HCT116 (cell line): ENCODE measurements at regions not wholly inside any gene's neighbourhood (a gene's known extent, or its start where the extent isn't known, plus 50 kb on each side); places are given as distances from the start of the nearest gene placed in this dataset.

ENCODE experiments used
- ATAC-seq: fragments of 200-7000 bp; cut with Tn5 transposase; 2 replicates; pipeline ENCODE4 v1.9.1; 2020; ENCODE audit warnings: mild to moderate bottlenecking, moderate library complexity
- BruUV-seq: library from RNA; stranded (reverse); fragments of 400-500 nt; replicated peaks from 2 replicates; lab custom pipeline; 2021; lab: Mats Ljungman, UMichigan
- CTCF ChIA-PET: fragments of 300-600 bp; sonication (Branson Sonifier 250); formaldehyde crosslinking; loops from one replicate; lab custom pipeline; 2021; ENCODE audit warnings: antibody characterized with exemption; lab: Charles Lee
- POLR2A ChIA-PET: fragments of 300-600, 350-600 bp; sonication (Branson Sonifier 250); formaldehyde crosslinking; loops from one replicate; lab custom pipeline; 2021; ENCODE audit warnings: antibody characterized with exemption; lab: Charles Lee
- RAD21 ChIA-PET, 2 experiments: fragments of 300-600 bp; sonication (Branson Sonifier 250); formaldehyde crosslinking; loops; one replicate each; lab custom pipeline; 2023; ENCODE audit warnings: low total read pairs in 2 of 2; ENCODE audit not compliant: uncharacterized antibody in 2 of 2, unreplicated experiment in 2 of 2, low non-redundant PET in 1 of 2; lab: Charles Lee
- DNase-seq: peaks from one replicate; pipeline ENCODE4 v3.0.0-alpha.2; 2010; ENCODE audit warnings: low read depth, low spot score
- H2AFZ ChIP-seq: fragments of 200-600 bp; shearing (Covaris generic), sonication (generic); 2 replicates; pipeline ENCODE4 v1.6.1; 2017; ENCODE audit warnings: low read depth, mixed run types, mixed read lengths, antibody characterized with exemption, low read length; ENCODE audit not compliant: poor library complexity, severe bottlenecking
- H3K27ac ChIP-seq: 2 replicates; pipeline ENCODE4 v1.5.1; 2012; ENCODE audit warnings: low read depth, low read length
- H3K27me3 ChIP-seq: fragments of 200-600 bp; sonication (generic); 2 replicates; pipeline ENCODE4 v1.6.1; 2016; ENCODE audit warnings: mixed run types, low read length, mixed read lengths; ENCODE audit not compliant: insufficient read depth
- H3K36me3 ChIP-seq, 2 experiments: fragments of 200-500 bp in 1 of 2; fragments of 200-600 bp in 1 of 2; sonication (Bioruptor generic) in 1 of 2; sonication (generic) in 1 of 2; 2 replicates each; pipeline versions ENCODE4 v1.5.1 to v1.6.1; 2014 to 2016; ENCODE audit warnings: low read length in 2 of 2, inconsistent platforms in 1 of 2, mixed read lengths in 1 of 2, mixed run types in 1 of 2; ENCODE audit not compliant: insufficient read depth in 2 of 2, control insufficient read depth in 1 of 2
- H3K4me1 ChIP-seq, 2 experiments: fragments of 200-600 bp in 1 of 2; sonication (generic) in 1 of 2; 2 replicates each; pipeline versions ENCODE4 v1.5.1 to v1.6.1; 2012 to 2017; ENCODE audit warnings: low read length in 2 of 2, inconsistent platforms in 1 of 2, mild to moderate bottlenecking in 1 of 2, mixed read lengths in 1 of 2, mixed run types in 1 of 2, moderate library complexity in 1 of 2; ENCODE audit not compliant: insufficient read depth in 2 of 2, control insufficient read depth in 1 of 2
- H3K4me2 ChIP-seq: fragments of 200-600 bp; sonication (generic); 2 replicates; pipeline ENCODE4 v1.6.1; 2017; ENCODE audit warnings: mixed run types, low read length, mixed read lengths
- H3K4me3 ChIP-seq, 2 experiments: fragments of 200-600 bp in 1 of 2; sonication (generic) in 1 of 2; replicated peaks in 1 of 2; 2 replicates each; pipeline ENCODE4 v1.5.1; 2011 to 2016; ENCODE audit warnings: low read length in 2 of 2, control low read depth in 1 of 2, low read depth in 1 of 2, mild to moderate bottlenecking in 1 of 2, mixed read lengths in 1 of 2, mixed run types in 1 of 2
- H3K79me2 ChIP-seq: fragments of 200-600 bp; sonication (generic); 2 replicates; pipeline ENCODE4 v1.6.1; 2017; ENCODE audit warnings: mild to moderate bottlenecking, mixed run types, low read length, moderate library complexity, mixed read lengths; ENCODE audit not compliant: insufficient read depth
- H3K9ac ChIP-seq: fragments of 200-600 bp; sonication (generic); 2 replicates; pipeline ENCODE4 v1.6.1; 2016; ENCODE audit warnings: low read length, mixed read lengths
- H3K9me2 ChIP-seq: fragments of 200-600 bp; sonication (generic), shearing (Covaris generic); 2 replicates; pipeline ENCODE4 v1.6.1; 2017; ENCODE audit warnings: mixed run types, mild to moderate bottlenecking, moderate library complexity; ENCODE audit not compliant: insufficient read depth
- H3K9me3 ChIP-seq, 2 experiments: fragments of 200-500 bp in 1 of 2; fragments of 200-600 bp in 1 of 2; sonication (Bioruptor generic) in 1 of 2; sonication (generic) in 1 of 2; 2 replicates each; pipeline ENCODE4 v1.6.1; 2014 to 2017; ENCODE audit warnings: low read length in 2 of 2, mixed read lengths in 2 of 2, inconsistent platforms in 1 of 2, low read depth in 1 of 2, mild to moderate bottlenecking in 1 of 2, mixed run types in 1 of 2, moderate library complexity in 1 of 2; ENCODE audit not compliant: control insufficient read depth in 1 of 2, insufficient read depth in 1 of 2
- H4K20me1 ChIP-seq: fragments of 200-600 bp; sonication (generic), shearing (Covaris generic); 2 replicates; pipeline ENCODE4 v1.6.1; 2017; ENCODE audit warnings: mixed run types, mild to moderate bottlenecking, moderate library complexity; ENCODE audit not compliant: insufficient read depth
- ATF3 ChIP-seq: IDR thresholded peaks from 2 replicates; pipeline ENCODE4 v1.6.1; 2012
- CBX3 ChIP-seq: IDR thresholded peaks from 2 replicates; pipeline ENCODE4 v1.6.1; 2012; ENCODE audit warnings: low read depth
- CEBPB ChIP-seq: IDR thresholded peaks from 2 replicates; pipeline ENCODE4 v1.6.1; 2012; ENCODE audit warnings: low read depth
- CTCF ChIP-seq, 3 experiments: fragments of 200-600 bp in 1 of 3; sonication (generic) in 1 of 3; IDR thresholded peaks in 2 of 3; conservative IDR thresholded peaks in 1 of 3; 2 replicates each; pipeline ENCODE4 v1.5.1; 2012 to 2017; ENCODE audit warnings: low read depth in 2 of 3, low read length in 2 of 3, antibody characterized with exemption in 1 of 3, borderline replicate concordance in 1 of 3, control low read depth in 1 of 3, mild to moderate bottlenecking in 1 of 3, mixed read lengths in 1 of 3, mixed run types in 1 of 3, moderate library complexity in 1 of 3; ENCODE audit not compliant: insufficient read depth in 1 of 3
- EZH2 ChIP-seq: fragments of 200-600 bp; sonication (generic); IDR thresholded peaks from 2 replicates; pipeline ENCODE4 v1.6.1; 2017; ENCODE audit warnings: antibody characterized with exemption, mixed run types
- EZH2phosphoT487 ChIP-seq: fragments of 200-600 bp; IDR thresholded peaks from 2 replicates; pipeline ENCODE4 v1.6.1; 2018; ENCODE audit warnings: antibody characterized with exemption, borderline replicate concordance
- MAX ChIP-seq: IDR thresholded peaks from 2 replicates; pipeline ENCODE4 v1.6.1; 2012
- POLR2AphosphoS5 ChIP-seq: IDR thresholded peaks from 2 replicates; pipeline ENCODE4 v1.6.1; 2011; ENCODE audit warnings: mild to moderate bottlenecking, low read depth, low read length, moderate library complexity
- RAD21 ChIP-seq: IDR thresholded peaks from 2 replicates; pipeline ENCODE4 v1.6.1; 2012; ENCODE audit warnings: low read depth, mild to moderate bottlenecking
- REST ChIP-seq: IDR thresholded peaks from 2 replicates; pipeline ENCODE4 v1.6.1; 2012; ENCODE audit warnings: low read depth
- SP1 ChIP-seq: IDR thresholded peaks from 2 replicates; pipeline ENCODE4 v1.6.1; 2012; ENCODE audit warnings: low read depth
- SRF ChIP-seq: IDR thresholded peaks from 2 replicates; pipeline ENCODE4 v1.6.1; 2012; ENCODE audit warnings: low read depth
- TCF7L2 ChIP-seq: IDR thresholded peaks from 2 replicates; pipeline ENCODE4 v1.7.0; 2011; ENCODE audit warnings: borderline replicate concordance, inconsistent platforms; ENCODE audit not compliant: insufficient read depth, insufficient read length; ENCODE audit errors: extremely low read depth
- ZBTB33 ChIP-seq: IDR thresholded peaks from 2 replicates; pipeline ENCODE4 v1.6.1; 2011; ENCODE audit warnings: mild to moderate bottlenecking, low read length, moderate library complexity; ENCODE audit not compliant: insufficient replicate concordance; ENCODE audit errors: extremely low read depth
- ZFX ChIP-seq: fragments of 450-650 bp; IDR thresholded peaks from 2 replicates; pipeline ENCODE4 v1.6.1; 2017
- intact Hi-C: fragments of 100-400 bp; cut with micrococcal nuclease; formaldehyde crosslinking; loops from 2 replicates; pipeline ENCODE4 v1.10.0; 2022

- DNase-seq: no peak
- Histone ChIP-seq H3K27ac (no peak overlapping the region), H3K27me3 (no peaks in the 10 kb centered on the region), H4K20me1 (no peaks in the 10 kb centered on the region), H3K9me3 (no peaks in the 10 kb centered on the region), H3K36me3 (no peaks in the 10 kb centered on the region), H2AFZ (no peak overlapping the region), H3K4me1 (peaks cover 0 to 16% of the 10 kb centered on the region in 2 experiments; a peak in 2 of 4 replicates), H3K9me2 (no peaks in the 10 kb centered on the region), H3K9ac (no peak overlapping the region), H3K4me3 (no peak overlapping the region), H3K79me2 (no peaks in the 10 kb centered on the region), H3K4me2 (no peak overlapping the region)
- TF ChIP-seq TCF7L2: no peak
- TF ChIP-seq SRF: no peak
- TF ChIP-seq POLR2AphosphoS5: no peak
- TF ChIP-seq EZH2: no peak
- no peak for TF ChIP-seq CTCF (IDR thresholded peaks at IDR 0.05 in 2 of 3, conservative IDR thresholded peaks at IDR 0.05 in 1 of 3; ENCODE audit: borderline replicate concordance in 1 of 3, insufficient read depth in 1 of 3, low read depth in 2 of 3, low read length in 2 of 3)
- TF ChIP-seq SP1: no peak
- no peak for TF ChIP-seq EZH2phosphoT487
- no peak for TF ChIP-seq CEBPB
- TF ChIP-seq REST: no peak
- no peak for TF ChIP-seq ZFX
- TF ChIP-seq CBX3: no peak
- TF ChIP-seq ATF3: no peak
- TF ChIP-seq ZBTB33: no peak
- no peak for TF ChIP-seq RAD21
- no peak for TF ChIP-seq MAX
- ChIA-PET RAD21 (no interaction called here), CTCF (interaction anchor here (1.3 kb wide), 1 partner anchor 27 kb away, joined by 3 read pairs; no protein-coding TSS in a partner anchor), POLR2A (no interaction called here)
- no TSS peak for BruUV-seq
- no peak for ATAC-seq
- intact Hi-C loops: no loop called here
Measured at GRCh38 chr14:22715186-22715812, 51.2 kb upstream of the OXA1L start.
